ENCODE measurements at regions not wholly inside any gene's neighbourhood (a gene's known extent, or its start where the extent isn't known, plus 50 kb on each side); places are given as distances from the start of the nearest gene placed in this dataset.

DNA sequence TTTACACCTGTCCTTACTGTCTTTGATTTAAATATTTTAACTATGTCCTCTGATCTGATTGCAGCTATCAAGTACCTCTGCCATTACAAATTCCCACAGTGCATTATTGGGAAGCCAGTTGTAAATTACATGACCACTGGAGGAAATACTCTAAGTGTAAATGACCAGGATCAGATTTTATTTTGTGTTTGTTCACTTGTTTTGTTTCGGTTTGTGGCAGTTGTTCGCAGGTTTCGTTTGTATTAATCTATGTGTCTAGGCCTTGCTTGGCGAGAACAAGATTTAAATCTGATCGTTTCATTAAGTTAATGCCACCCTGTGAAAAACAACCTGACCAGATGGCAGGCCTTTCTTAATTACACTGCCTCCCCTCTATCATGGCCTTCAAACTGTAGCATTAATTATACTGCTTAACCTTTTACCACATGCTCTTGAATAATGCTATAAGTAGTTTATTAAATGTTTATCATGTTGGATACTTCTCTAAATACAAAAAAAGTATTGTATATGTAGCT, 990.1 kb downstream of the TMTC2 start:
- TF ChIP-seq CTCF (optimal IDR thresholded peaks at IDR 0.05 in 1 of 3, IDR thresholded peaks at IDR 0.05 in 1 of 3, conservative IDR thresholded peaks at IDR 0.05 in 1 of 3; ENCODE audit: extremely low read depth in 1 of 3, insufficient read depth in 2 of 3, low read length in 3 of 3) (no peak), EZH2 (IDR thresholded peaks at IDR 0.05; ENCODE audit: low read length) (no peak)
- dilution Hi-C loops (cut with MboI; ENCODE audit: extremely low pct_ligation_motif_present, low sequenced_read_pairs), result no loop called here

GRCh38 chr12:83666690-83667089, 980.0 kb downstream of the TMTC2 start:
- no peak overlapping the region for H3K4me3 ChIP-seq (ENCODE audit: control insufficient read depth in 2 of 3, extremely low read depth in 1 of 3, insufficient read depth in 2 of 3, low read depth in 1 of 3, low read length in 3 of 3)
- no peaks in the 10 kb centered on the region for H3K9me3 ChIP-seq (ENCODE audit: control insufficient read depth, low read depth, low read length)
- dilution Hi-C loops (cut with MboI; ENCODE audit: extremely low pct_ligation_motif_present, low sequenced_read_pairs), result no loop called here
- no peak overlapping the region for H2AFZ ChIP-seq (ENCODE audit: control insufficient read depth, low read length)
- FAIRE-seq (no peak), DNase-seq (ENCODE audit: low read depth, low spot score) (no peak)
- no peaks in the 10 kb centered on the region for H3K9me1 ChIP-seq (ENCODE audit: control insufficient read depth, extremely low read depth, insufficient read depth, low read length)
- H3K36me3 ChIP-seq (ENCODE audit: control insufficient read depth in 2 of 2, extremely low read depth in 1 of 2, insufficient read depth in 2 of 2, low read length in 2 of 2), result no peaks in the 10 kb centered on the region
- no peaks in the 10 kb centered on the region for H3K27me3 ChIP-seq (ENCODE audit: control insufficient read depth, extremely low read depth, insufficient read depth, low read length)
- H3K4me2 ChIP-seq (ENCODE audit: control insufficient read depth, extremely low read depth, insufficient read depth, low read depth, low read length), result no peak overlapping the region
- TF ChIP-seq CTCF (optimal IDR thresholded peaks at IDR 0.05 in 1 of 3, IDR thresholded peaks at IDR 0.05 in 1 of 3, conservative IDR thresholded peaks at IDR 0.05 in 1 of 3; ENCODE audit: extremely low read depth in 1 of 3, insufficient read depth in 2 of 3, low read length in 3 of 3), result no peak
- TF ChIP-seq EZH2 (IDR thresholded peaks at IDR 0.05; ENCODE audit: low read length), result no peak
- no peaks in the 10 kb centered on the region for H3K4me1 ChIP-seq (ENCODE audit: control insufficient read depth, extremely low read depth, insufficient read depth, low read length)
- H3K9ac ChIP-seq (ENCODE audit: control insufficient read depth, extremely low read depth, insufficient read depth, low read length), result no peak overlapping the region
- H4K20me1 ChIP-seq (ENCODE audit: control insufficient read depth, extremely low read depth, insufficient read depth, low read length), result no peaks in the 10 kb centered on the region
- no peaks in the 10 kb centered on the region for H3K79me2 ChIP-seq (ENCODE audit: control insufficient read depth, insufficient read depth, low read length)
- no peak overlapping the region for H3K27ac ChIP-seq (ENCODE audit: control insufficient read depth, insufficient read depth, low read length)

More for the DNA sequence above, 990.1 kb downstream of the TMTC2 start:
- DNase-seq (ENCODE audit: low read depth, low spot score) (no peak), FAIRE-seq (no peak)
- H3K79me2 ChIP-seq (ENCODE audit: control insufficient read depth, insufficient read depth, low read length), result no peaks in the 10 kb centered on the region
- no peak overlapping the region for H3K27ac ChIP-seq (ENCODE audit: control insufficient read depth, insufficient read depth, low read length)
- no peak overlapping the region for H3K4me2 ChIP-seq (ENCODE audit: control insufficient read depth, extremely low read depth, insufficient read depth, low read depth, low read length)
- H3K4me3 ChIP-seq (ENCODE audit: control insufficient read depth in 2 of 3, extremely low read depth in 1 of 3, insufficient read depth in 2 of 3, low read depth in 1 of 3, low read length in 3 of 3), result no peak overlapping the region
- H3K9me3 ChIP-seq (ENCODE audit: control insufficient read depth, low read depth, low read length), result no peaks in the 10 kb centered on the region
- H3K4me1 ChIP-seq (ENCODE audit: control insufficient read depth, extremely low read depth, insufficient read depth, low read length), result no peaks in the 10 kb centered on the region
- no peaks in the 10 kb centered on the region for H3K27me3 ChIP-seq (ENCODE audit: control insufficient read depth, extremely low read depth, insufficient read depth, low read length)
- H3K36me3 ChIP-seq (ENCODE audit: control insufficient read depth in 2 of 2, extremely low read depth in 1 of 2, insufficient read depth in 2 of 2, low read length in 2 of 2), result no peaks in the 10 kb centered on the region
- H3K9ac ChIP-seq (ENCODE audit: control insufficient read depth, extremely low read depth, insufficient read depth, low read length), result no peak overlapping the region
- H2AFZ ChIP-seq (ENCODE audit: control insufficient read depth, low read length), result no peak overlapping the region
- H4K20me1 ChIP-seq (ENCODE audit: control insufficient read depth, extremely low read depth, insufficient read depth, low read length), result no peaks in the 10 kb centered on the region
- H3K9me1 ChIP-seq (ENCODE audit: control insufficient read depth, extremely low read depth, insufficient read depth, low read length), result no peaks in the 10 kb centered on the region

Measured in keratinocyte (primary cell).